ENCODE measurements at regions not wholly inside any gene's neighbourhood (a gene's known extent, or its start where the extent isn't known, plus 50 kb on each side); places are given as distances from the start of the nearest gene placed in this dataset.

GRCh38 chr11:81979448-81979847, 754.2 kb downstream of the FAM181B start:
- TF ChIP-seq CTCF (IDR thresholded peaks at IDR 0.05; ENCODE audit: low read depth, low read length, missing input control): no peak
- no peak for TF ChIP-seq JUND (IDR thresholded peaks at IDR 0.05)
- no peak for TF ChIP-seq REST (IDR thresholded peaks at IDR 0.05)
- TF ChIP-seq GABPA (IDR thresholded peaks at IDR 0.05 in 1 of 2, conservative IDR thresholded peaks at IDR 0.05 in 1 of 2): no peak
- TF ChIP-seq NR2F2 (IDR thresholded peaks at IDR 0.05): no peak
- TF ChIP-seq FOXA2 (IDR thresholded peaks at IDR 0.05): no peak
- TF ChIP-seq EGR1 (IDR thresholded peaks at IDR 0.05; ENCODE audit: low read depth in 2 of 2): no peak
- TF ChIP-seq HNF4A (conservative IDR thresholded peaks at IDR 0.05): no peak

Measured in liver (tissue), 3 donors.